Fibroblast of upper back skin (primary cell): ENCODE measurements at regions not wholly inside any gene's neighbourhood (a gene's known extent, or its start where the extent isn't known, plus 50 kb on each side); places are given as distances from the start of the nearest gene placed in this dataset.
A peak's percentile ranks its signal among the peaks of the same experiment; 100 is the strongest.
"Not testable (repeated sequence)": the region's sequence is repeated elsewhere in the genome, so short reads cannot be mapped to it uniquely, and the experiment has no call there.

Source experiments
- DNase-seq: peaks from one replicate; pipeline ENCODE4 v3.0.0-alpha.2; 2013

- DNase-seq: no peak
These were observed 95.3 kb upstream of the GADD45A start for GRCh38 chr1:67589519-67590233.

- peak; percentile 12 for DNase-seq
These were observed 94.7 kb upstream of the GADD45A start for GRCh38 chr1:67590329-67590728.

- no peak for DNase-seq
These were observed 90.2 kb upstream of the GADD45A start for GRCh38 chr1:67594764-67595163.

- no peak for DNase-seq
These were observed 88.3 kb upstream of the GADD45A start for GRCh38 chr1:67596674-67597073.

GRCh38 chr1:67597336-67597735 is 87.7 kb upstream of the GADD45A start:
- DNase-seq: no peak

- DNase-seq: no peak
These were observed 85.9 kb upstream of the GADD45A start for GRCh38 chr1:67599085-67599484.

- no peak for DNase-seq
These were observed 83.5 kb upstream of the GADD45A start for GRCh38 chr1:67601539-67601938.

- no peak for DNase-seq
These were observed 83.0 kb upstream of the GADD45A start for GRCh38 chr1:67601955-67602354.

GRCh38 chr1:67604778-67605177 is 80.2 kb upstream of the GADD45A start:
- no peak for DNase-seq

- DNase-seq: no peak
These were observed 79.7 kb upstream of the GADD45A start for GRCh38 chr1:67605209-67605780.

- no peak for DNase-seq
These were observed 77.7 kb upstream of the GADD45A start for GRCh38 chr1:67607286-67607685.

GRCh38 chr1:67607699-67608098 is 77.3 kb upstream of the GADD45A start:
- DNase-seq: no peak

- DNase-seq: no peak
These were observed 76.1 kb upstream of the GADD45A start for GRCh38 chr1:67608661-67609576.

GRCh38 chr1:67609577-67610341 is 75.2 kb upstream of the GADD45A start:
- no peak for DNase-seq

GRCh38 chr1:67610450-67610849 is 74.6 kb upstream of the GADD45A start:
- DNase-seq: no peak

- DNase-seq: peak; percentile 46
These were observed 73.2 kb upstream of the GADD45A start for GRCh38 chr1:67611846-67612245.

- DNase-seq: no peak
These were observed 72.2 kb upstream of the GADD45A start for GRCh38 chr1:67612788-67613241.

GRCh38 chr1:67613479-67613878 is 71.5 kb upstream of the GADD45A start:
- not testable (repeated sequence) for DNase-seq

- no peak for DNase-seq
These were observed 70.5 kb upstream of the GADD45A start for GRCh38 chr1:67614511-67614934.

GRCh38 chr1:67615886-67616285 is 69.1 kb upstream of the GADD45A start:
- DNase-seq: no peak

GRCh38 chr1:67616394-67616985 is 68.5 kb upstream of the GADD45A start:
- no peak for DNase-seq

GRCh38 chr1:67618285-67619018 is 66.5 kb upstream of the GADD45A start:
- DNase-seq: peak; percentile 52
